ENCODE measurements at regions not wholly inside any gene's neighbourhood (a gene's known extent, or its start where the extent isn't known, plus 50 kb on each side); places are given as distances from the start of the nearest gene placed in this dataset.

DNA sequence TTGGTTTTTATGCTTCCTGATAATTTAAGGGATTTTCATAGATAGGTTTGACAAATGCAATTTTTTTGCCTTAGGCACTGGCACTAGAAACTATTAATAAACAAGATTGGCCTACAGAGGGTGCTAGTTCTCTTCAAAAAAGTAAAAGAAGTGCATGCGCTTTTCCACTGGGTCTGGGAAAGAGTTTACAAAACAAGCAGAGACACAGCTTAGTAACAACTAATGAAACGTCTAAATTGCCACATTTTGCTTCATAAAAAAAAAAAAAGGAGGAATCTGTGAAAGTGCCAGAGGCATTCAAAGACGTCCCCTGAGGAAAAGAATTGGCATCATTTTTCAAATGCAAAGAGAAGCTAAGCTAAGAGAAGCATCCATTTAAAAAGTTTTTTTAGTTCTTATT, 58.3 kb upstream of the EEA1 start:
- no peaks in the 10 kb centered on the region for H3K36me3 ChIP-seq (ENCODE audit: insufficient read depth, low read length)
- no peaks in the 10 kb centered on the region for H3K27me3 ChIP-seq (ENCODE audit: insufficient read depth, low read length)
- H3F3A ChIP-seq (ENCODE audit: insufficient read depth, low read length), result no peaks in the 10 kb centered on the region
- TF ChIP-seq, protein P1, sequence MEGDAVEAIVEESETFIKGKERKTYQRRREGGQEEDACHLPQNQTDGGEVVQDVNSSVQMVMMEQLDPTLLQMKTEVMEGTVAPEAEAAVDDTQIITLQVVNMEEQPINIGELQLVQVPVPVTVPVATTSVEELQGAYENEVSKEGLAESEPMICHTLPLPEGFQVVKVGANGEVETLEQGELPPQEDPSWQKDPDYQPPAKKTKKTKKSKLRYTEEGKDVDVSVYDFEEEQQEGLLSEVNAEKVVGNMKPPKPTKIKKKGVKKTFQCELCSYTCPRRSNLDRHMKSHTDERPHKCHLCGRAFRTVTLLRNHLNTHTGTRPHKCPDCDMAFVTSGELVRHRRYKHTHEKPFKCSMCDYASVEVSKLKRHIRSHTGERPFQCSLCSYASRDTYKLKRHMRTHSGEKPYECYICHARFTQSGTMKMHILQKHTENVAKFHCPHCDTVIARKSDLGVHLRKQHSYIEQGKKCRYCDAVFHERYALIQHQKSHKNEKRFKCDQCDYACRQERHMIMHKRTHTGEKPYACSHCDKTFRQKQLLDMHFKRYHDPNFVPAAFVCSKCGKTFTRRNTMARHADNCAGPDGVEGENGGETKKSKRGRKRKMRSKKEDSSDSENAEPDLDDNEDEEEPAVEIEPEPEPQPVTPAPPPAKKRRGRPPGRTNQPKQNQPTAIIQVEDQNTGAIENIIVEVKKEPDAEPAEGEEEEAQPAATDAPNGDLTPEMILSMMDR (IDR thresholded peaks at IDR 0.05; ENCODE audit: low read length), result peak; percentile 70
- TF ChIP-seq EZH2 (IDR thresholded peaks at IDR 0.05; ENCODE audit: borderline replicate concordance, low read length), result no peak
- H3K4me3 ChIP-seq (ENCODE audit: low read depth, low read length, poor library complexity, severe bottlenecking), result peak overlapping the region; percentile 26
- peak overlapping the region; percentile 59 for H3K4me2 ChIP-seq (ENCODE audit: low read length)
- no peak overlapping the region for H2AFZ ChIP-seq (ENCODE audit: low read length)
- H3K9ac ChIP-seq (ENCODE audit: low read length), result peak overlapping the region; percentile 40; the same call in 1 of the 2 replicates
- peak overlapping the region; percentile 87 for H3K27ac ChIP-seq (ENCODE audit: low read depth, low read length, poor library complexity, severe bottlenecking)
- no peaks in the 10 kb centered on the region for H4K20me1 ChIP-seq (ENCODE audit: insufficient read depth, low read length)
- H3K4me1 ChIP-seq (ENCODE audit: insufficient read depth, low read length, severe bottlenecking), result peaks cover 34% of the 10 kb centered on the region
- no peaks in the 10 kb centered on the region for H3K79me2 ChIP-seq (ENCODE audit: insufficient read depth, low read length)
- H3K9me2 ChIP-seq (ENCODE audit: low read depth, low read length), result no peaks in the 10 kb centered on the region
- no peaks in the 10 kb centered on the region for H3K9me3 ChIP-seq (ENCODE audit: low read length)

DNA sequence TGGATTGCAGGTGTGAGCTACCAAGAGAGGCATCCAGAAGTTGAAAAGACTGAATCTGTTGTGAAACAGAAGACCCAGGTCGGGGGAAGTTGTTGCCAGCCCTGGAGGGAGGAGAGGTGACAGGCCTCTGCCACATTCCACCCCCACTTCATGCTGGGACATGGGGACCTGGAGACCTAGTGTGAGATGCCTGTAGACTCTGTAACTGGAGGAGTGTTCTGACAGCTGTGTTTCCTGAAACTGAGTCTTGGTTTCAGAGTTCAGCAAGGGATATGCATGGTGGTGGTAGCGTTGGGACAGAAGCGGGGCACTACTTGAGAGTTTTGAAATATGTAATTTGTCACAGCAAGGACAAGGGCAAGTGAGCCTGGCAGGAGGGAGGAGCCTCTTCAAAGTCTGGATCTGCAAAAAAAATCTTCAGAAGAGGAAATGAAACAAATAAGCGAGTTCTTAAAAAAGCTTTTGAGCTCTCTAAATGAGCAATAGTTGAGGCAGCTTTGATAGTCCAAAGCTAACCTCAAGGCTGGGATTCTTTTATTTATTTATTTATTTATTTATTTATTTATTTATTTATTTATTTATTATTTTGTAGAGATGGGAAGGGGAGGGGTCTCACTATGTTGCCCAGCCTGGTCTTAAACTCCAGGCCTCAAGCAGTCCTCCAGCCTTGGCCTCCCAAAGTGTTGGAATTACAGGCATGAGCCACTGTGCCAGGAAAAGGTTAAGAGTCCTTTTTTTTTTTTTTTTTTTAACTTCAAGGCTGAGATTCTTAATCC, 58.9 kb upstream of the EEA1 start:
- Histone ChIP-seq H3K27ac (ENCODE audit: low read depth, low read length, poor library complexity, severe bottlenecking) (peak overlapping the region; percentile 87), H3F3A (ENCODE audit: insufficient read depth, low read length) (no peaks in the 10 kb centered on the region), H3K9me2 (ENCODE audit: low read depth, low read length) (no peaks in the 10 kb centered on the region), H3K36me3 (ENCODE audit: insufficient read depth, low read length) (no peaks in the 10 kb centered on the region), H2AFZ (ENCODE audit: low read length) (no peak overlapping the region), H3K4me1 (ENCODE audit: insufficient read depth, low read length, severe bottlenecking) (peaks cover 34% of the 10 kb centered on the region), H3K79me2 (ENCODE audit: insufficient read depth, low read length) (no peaks in the 10 kb centered on the region), H3K9ac (ENCODE audit: low read length) (peak overlapping the region; percentile 40; the same call in 1 of the 2 replicates), H3K27me3 (ENCODE audit: insufficient read depth, low read length) (no peaks in the 10 kb centered on the region), H3K4me2 (ENCODE audit: low read length) (peak overlapping the region; percentile 59), H3K4me3 (ENCODE audit: low read depth, low read length, poor library complexity, severe bottlenecking) (peak overlapping the region; percentile 26), H4K20me1 (ENCODE audit: insufficient read depth, low read length) (no peaks in the 10 kb centered on the region), H3K9me3 (ENCODE audit: low read length) (no peaks in the 10 kb centered on the region)
- TF ChIP-seq EZH2 (IDR thresholded peaks at IDR 0.05; ENCODE audit: borderline replicate concordance, low read length), result no peak
- TF ChIP-seq, protein P1 (IDR thresholded peaks at IDR 0.05; ENCODE audit: low read length), result no peak

DNA sequence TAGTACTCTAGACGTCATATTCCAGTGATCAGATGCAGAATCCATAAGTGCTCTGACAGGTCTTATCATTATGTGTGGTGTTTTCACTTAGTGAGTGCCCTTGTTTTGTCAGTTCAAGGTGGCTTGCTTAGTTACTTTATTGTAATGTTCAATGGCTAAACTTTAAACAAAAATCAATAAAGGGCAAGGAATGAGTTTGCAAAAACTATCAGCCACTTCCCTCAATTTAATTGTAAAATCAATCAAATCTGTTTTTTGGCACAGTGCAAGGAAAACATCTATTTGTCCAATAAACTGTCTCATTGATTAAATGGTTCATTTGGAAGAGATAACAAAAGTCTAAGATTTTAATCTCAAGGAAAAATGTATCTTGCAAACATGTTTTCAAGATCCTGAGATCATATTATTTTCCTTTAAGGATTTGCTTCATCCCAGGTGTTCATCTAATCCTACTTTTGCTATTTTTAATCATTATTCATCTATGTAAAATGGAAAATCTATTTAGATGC, 59.6 kb upstream of the EEA1 start:
- no peak overlapping the region for H2AFZ ChIP-seq (ENCODE audit: low read length)
- H3K4me1 ChIP-seq (ENCODE audit: insufficient read depth, low read length, severe bottlenecking), result peaks cover 34% of the 10 kb centered on the region
- peak overlapping the region; percentile 59 for H3K27ac ChIP-seq (ENCODE audit: low read depth, low read length, poor library complexity, severe bottlenecking)
- H3F3A ChIP-seq (ENCODE audit: insufficient read depth, low read length), result no peaks in the 10 kb centered on the region
- no peak overlapping the region for H3K4me2 ChIP-seq (ENCODE audit: low read length)
- no peaks in the 10 kb centered on the region for H3K36me3 ChIP-seq (ENCODE audit: insufficient read depth, low read length)
- H3K9me2 ChIP-seq (ENCODE audit: low read depth, low read length), result no peaks in the 10 kb centered on the region
- H3K27me3 ChIP-seq (ENCODE audit: insufficient read depth, low read length), result no peaks in the 10 kb centered on the region
- H3K4me3 ChIP-seq (ENCODE audit: low read depth, low read length, poor library complexity, severe bottlenecking), result no peak overlapping the region
- no peaks in the 10 kb centered on the region for H3K79me2 ChIP-seq (ENCODE audit: insufficient read depth, low read length)
- H3K9me3 ChIP-seq (ENCODE audit: low read length), result peaks cover 6% of the 10 kb centered on the region; the same call in 1 of the 2 replicates
- no peaks in the 10 kb centered on the region for H4K20me1 ChIP-seq (ENCODE audit: insufficient read depth, low read length)
- TF ChIP-seq EZH2 (IDR thresholded peaks at IDR 0.05; ENCODE audit: borderline replicate concordance, low read length), result no peak
- TF ChIP-seq, protein P1 (IDR thresholded peaks at IDR 0.05; ENCODE audit: low read length), result no peak
- H3K9ac ChIP-seq (ENCODE audit: low read length), result no peak overlapping the region
